ENCODE measurements at regions not wholly inside any gene's neighbourhood (a gene's known extent, or its start where the extent isn't known, plus 50 kb on each side); places are given as distances from the start of the nearest gene placed in this dataset.

GRCh38 chr4:24080871-24081270 is 191.0 kb upstream of the PPARGC1A start:
- TF ChIP-seq CTCF (IDR thresholded peaks at IDR 0.05 in 4 of 5, conservative IDR thresholded peaks at IDR 0.05 in 1 of 5) (no peak), POLR2A (IDR thresholded peaks at IDR 0.05) (no peak)
